Common myeloid progenitor, CD34-positive (primary cell): ENCODE measurements at regions not wholly inside any gene's neighbourhood (a gene's known extent, or its start where the extent isn't known, plus 50 kb on each side); places are given as distances from the start of the nearest gene placed in this dataset.

Source experiments
- CTCF ChIA-PET: fragments of 350-600 bp; sonication (Branson Sonifier 250); formaldehyde crosslinking; loops from one replicate; lab custom pipeline; 2021; ENCODE audit warnings: antibody characterized with exemption; lab: Charles Lee
- POLR2A ChIA-PET: fragments of 350-600 bp; sonication (Branson Sonifier 250); formaldehyde crosslinking; loops from one replicate; lab custom pipeline; 2021; ENCODE audit warnings: antibody characterized with exemption; lab: Charles Lee
- DNase-seq, 3 donors: peaks; one replicate each; pipeline versions ENCODE4 v3.0.0 to v3.0.0-alpha.2; 2013
- H3K27ac ChIP-seq, 2 experiments: 1 replicate in 1 of 2; 2 replicates in 1 of 2; pipeline ENCODE4 v1.7.0; 2013; ENCODE audit warnings: inconsistent platforms in 2 of 2, low read length in 2 of 2, mild to moderate bottlenecking in 2 of 2, low read depth in 1 of 2, moderate library complexity in 1 of 2; ENCODE audit not compliant: severe bottlenecking in 2 of 2, insufficient read depth in 1 of 2, poor library complexity in 1 of 2
- H3K27me3 ChIP-seq, 5 experiments: replicated peaks in 2 of 5; 1 replicate in 3 of 5; 2 replicates in 2 of 5; pipeline versions ENCODE4 v1.6.1 to v1.7.0; 2013; ENCODE audit warnings: low read length in 4 of 5, mild to moderate bottlenecking in 2 of 5, moderate library complexity in 2 of 5, inconsistent platforms in 1 of 5; ENCODE audit not compliant: insufficient read depth in 5 of 5, control insufficient read depth in 4 of 5
- H3K36me3 ChIP-seq, 4 experiments: 1 replicate in 2 of 4; 2 replicates in 2 of 4; pipeline versions ENCODE4 v1.6.1 to v1.7.0; 2013; ENCODE audit warnings: low read length in 3 of 4, control low read depth in 1 of 4, mild to moderate bottlenecking in 1 of 4; ENCODE audit not compliant: control insufficient read depth in 4 of 4, insufficient read depth in 4 of 4
- H3K4me1 ChIP-seq, 4 experiments: 1 replicate in 3 of 4; 2 replicates in 1 of 4; pipeline versions ENCODE4 v1.6.1 to v1.7.1; 2013; ENCODE audit warnings: low read length in 3 of 4, mild to moderate bottlenecking in 3 of 4, control low read depth in 1 of 4, inconsistent platforms in 1 of 4, moderate library complexity in 1 of 4; ENCODE audit not compliant: control insufficient read depth in 4 of 4, insufficient read depth in 4 of 4; ENCODE audit errors: control extremely low read depth in 1 of 4
- H3K4me3 ChIP-seq, 7 experiments: 1 replicate in 4 of 7; 2 replicates in 3 of 7; pipeline versions ENCODE4 v1.5.1 to v1.7.0; 2013; ENCODE audit warnings: mild to moderate bottlenecking in 7 of 7, low read length in 6 of 7, moderate library complexity in 6 of 7, inconsistent platforms in 2 of 7, low read depth in 2 of 7, control low read depth in 1 of 7; ENCODE audit not compliant: insufficient read depth in 4 of 7, control insufficient read depth in 1 of 7; ENCODE audit errors: extremely low read depth in 1 of 7
- H3K9me3 ChIP-seq, 5 experiments: 1 replicate in 4 of 5; 2 replicates in 1 of 5; pipeline versions ENCODE4 v1.6.1 to v1.7.1; 2013; ENCODE audit warnings: low read length in 4 of 5, mild to moderate bottlenecking in 2 of 5, inconsistent platforms in 1 of 5, low read depth in 1 of 5, moderate library complexity in 1 of 5; ENCODE audit not compliant: control insufficient read depth in 4 of 5, insufficient read depth in 2 of 5; ENCODE audit errors: control extremely low read depth in 1 of 5
- WGBS: methylation state at CpG from one replicate; pipeline ENCODE4 v1.1.5; 2013; ENCODE audit not compliant: insufficient coverage; 5-methylcytosine and 5-hydroxymethylcytosine counted together

GRCh38 chr6:47404435-47404834 is 73.2 kb upstream of the CD2AP start:
- Histone ChIP-seq H3K36me3 (no peaks in the 10 kb centered on the region), H3K4me1 (peaks cover 0 to 22% (median 9%) of the 10 kb centered on the region in 4 experiments), H3K9me3 (no peaks in the 10 kb centered on the region), H3K27ac (no peak overlapping the region), H3K27me3 (no peaks in the 10 kb centered on the region), H3K4me3 (no peak overlapping the region)
- CTCF ChIA-PET = interaction anchor here (1.0 to 1.4 kb wide), 2 partner anchors 8 to 10 kb away, joined by 3 to 6 read pairs; no protein-coding TSS in a partner anchor
- WGBS = 100% methylated on average over 2 of the region's 4 CpGs
- POLR2A ChIA-PET = no interaction called here
- no peak for DNase-seq

GRCh38 chr6:47405273-47405672 is 72.3 kb upstream of the CD2AP start:
- no peak overlapping the region for H3K4me3 ChIP-seq
- POLR2A ChIA-PET = no interaction called here
- CTCF ChIA-PET = interaction anchor here (1.1 kb wide), 1 partner anchor 12 kb away, joined by 3 read pairs; no protein-coding TSS in a partner anchor
- H3K9me3 ChIP-seq = no peaks in the 10 kb centered on the region
- no peak for DNase-seq
- peaks cover 0 to 22% (median 9%) of the 10 kb centered on the region in 4 experiments for H3K4me1 ChIP-seq
- WGBS = 71% methylated on average over 4 of the region's 5 CpGs
- no peaks in the 10 kb centered on the region for H3K27me3 ChIP-seq
- no peaks in the 10 kb centered on the region for H3K36me3 ChIP-seq
- no peak overlapping the region for H3K27ac ChIP-seq

GRCh38 chr6:47407300-47408281 is 70.0 kb upstream of the CD2AP start:
- DNase-seq = peak in 2 of 3 donors; percentile 10 to 32
- Histone ChIP-seq H3K27ac (no peak overlapping the region), H3K4me1 (peaks cover 0 to 22% (median 7%) of the 10 kb centered on the region in 4 experiments), H3K36me3 (no peaks in the 10 kb centered on the region), H3K4me3 (no peak overlapping the region), H3K27me3 (no peaks in the 10 kb centered on the region), H3K9me3 (no peaks in the 10 kb centered on the region)
- ChIA-PET POLR2A (no interaction called here), CTCF (interaction anchor here (0.6 to 1.2 kb wide), 3 partner anchors 15 to 326 kb away, joined by 3 read pairs; no protein-coding TSS in a partner anchor)
- WGBS = no CpG with 5 or more reads among the region's 1 CpG

GRCh38 chr6:47413752-47414422 is 63.7 kb upstream of the CD2AP start:
- peaks cover 0 to 13% (median 8%) of the 10 kb centered on the region in 4 experiments for H3K4me1 ChIP-seq
- POLR2A ChIA-PET = interaction anchor here (0.7 to 2.2 kb wide), 2 partner anchors 63 to 370 kb away, joined by 3 to 7 read pairs; partner anchors contain the start of gene CD2AP
- CTCF ChIA-PET = interaction anchor here (0.6 to 3.5 kb wide), 17 partner anchors 10 to 324 kb away, joined by 3 to 20 read pairs (median 3); partner anchors contain the start of gene CD2AP
- H3K9me3 ChIP-seq = no peaks in the 10 kb centered on the region
- no peaks in the 10 kb centered on the region for H3K36me3 ChIP-seq
- H3K27ac ChIP-seq = no peak overlapping the region
- DNase-seq = peak; percentile 72 to 84 (median 84)
- 80% methylated on average over 1 of the region's 4 CpGs for WGBS
- H3K4me3 ChIP-seq = peak overlapping the region in 6 of 7 experiments; percentile 12 to 88 (median 72)
- H3K27me3 ChIP-seq = no peaks in the 10 kb centered on the region

GRCh38 chr6:47414423-47415167 is 63.0 kb upstream of the CD2AP start:
- Histone ChIP-seq H3K9me3 (no peaks in the 10 kb centered on the region), H3K36me3 (no peaks in the 10 kb centered on the region), H3K27me3 (no peaks in the 10 kb centered on the region), H3K4me3 (peak overlapping the region in 6 of 7 experiments; percentile 59 to 88 (median 72)), H3K27ac (peak overlapping the region in 1 of 2 experiments; percentile 61), H3K4me1 (peaks cover 0 to 13% (median 8%) of the 10 kb centered on the region in 4 experiments)
- DNase-seq = peak; percentile 27 to 77 (median 65)
- POLR2A ChIA-PET = interaction anchor here (0.6 to 2.2 kb wide), 2 partner anchors 54 to 63 kb away, joined by 3 to 7 read pairs; partner anchors contain the start of gene CD2AP
- CTCF ChIA-PET = interaction anchor here (0.9 to 3.5 kb wide), 11 partner anchors 11 to 319 kb away, joined by 3 to 20 read pairs (median 3); partner anchors contain the start of gene CD2AP
- 4% methylated on average over 8 of the region's 14 CpGs for WGBS
